ENCODE measurements at regions not wholly inside any gene's neighbourhood (a gene's known extent, or its start where the extent isn't known, plus 50 kb on each side); places are given as distances from the start of the nearest gene placed in this dataset.
A peak's percentile ranks its signal among the peaks of the same experiment; 100 is the strongest.

DNA sequence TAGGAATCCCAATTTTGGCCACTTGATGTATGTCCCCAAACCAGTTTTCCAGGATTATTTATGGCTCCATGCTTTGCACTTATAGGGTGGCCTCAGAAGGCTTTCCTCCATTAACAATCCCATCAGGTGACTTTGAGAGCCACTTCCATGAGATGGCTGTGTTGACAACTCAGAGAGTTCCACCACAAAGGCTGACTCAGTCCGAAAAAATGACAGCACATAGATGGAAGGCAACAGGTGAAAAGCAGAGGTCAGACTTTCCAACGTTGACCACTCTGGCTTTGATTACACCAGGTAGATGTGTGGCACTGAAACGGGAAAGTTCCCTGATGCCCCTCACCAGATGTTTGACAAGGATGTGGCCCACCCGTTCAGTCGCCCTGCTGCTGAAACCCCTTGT, 431.4 kb upstream of the TNP1 start:
- Histone ChIP-seq H3K36me3 (replicated peaks in 1 of 2; ENCODE audit: insufficient read depth in 1 of 2, low read depth in 2 of 2) (no peaks in the 10 kb centered on the region), H3K27ac (no peak overlapping the region), H3K4me1 (peaks cover 18% of the 10 kb centered on the region), H3K9me3 (no peaks in the 10 kb centered on the region), H3K4me3 (no peak overlapping the region), H3K27me3 (no peaks in the 10 kb centered on the region)
- TF ChIP-seq POLR2A (IDR thresholded peaks at IDR 0.05) (no peak), CTCF (IDR thresholded peaks at IDR 0.05) (no peak)
- 78 to 84% methylated on average over 5 of the region's 5 CpGs for WGBS, 2 donors
- DNase-seq (no peak), ATAC-seq (no peak)
- intact Hi-C loops (cut with DNase I), result no loop called here

- Histone ChIP-seq H3K9me3 (no peaks in the 10 kb centered on the region), H3K27me3 (no peaks in the 10 kb centered on the region), H3K4me3 (no peak overlapping the region), H3K27ac (no peak overlapping the region), H3K4me1 (peaks cover 18% of the 10 kb centered on the region), H3K36me3 (replicated peaks in 1 of 2; ENCODE audit: insufficient read depth in 1 of 2, low read depth in 2 of 2) (no peaks in the 10 kb centered on the region)
- intact Hi-C loops (cut with DNase I), result no loop called here
- TF ChIP-seq POLR2A (IDR thresholded peaks at IDR 0.05) (no peak), CTCF (IDR thresholded peaks at IDR 0.05) (no peak)
- ATAC-seq (no peak), DNase-seq (no peak)
Measured at GRCh38 chr2:217290467-217290866, 430.6 kb upstream of the TNP1 start.

DNA sequence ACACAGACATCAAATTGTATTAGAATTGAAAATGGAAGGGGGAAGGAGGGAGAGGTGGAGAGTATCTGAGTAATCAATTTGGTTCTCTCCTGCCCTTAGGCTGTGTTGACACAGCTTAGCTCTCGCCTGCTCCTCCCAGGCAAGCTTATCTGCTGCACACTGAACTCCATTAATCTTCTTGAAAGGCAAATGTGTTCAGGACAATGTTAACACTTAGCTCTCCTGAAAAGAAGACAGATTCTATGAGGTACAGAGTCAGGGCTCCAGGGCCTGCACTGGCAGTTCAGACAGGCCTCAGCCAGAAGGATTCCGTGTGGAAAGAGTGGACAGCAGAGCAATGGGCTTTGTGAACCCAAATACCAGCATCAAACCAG, 430.0 kb upstream of the TNP1 start:
- ATAC-seq, result peak; percentile 45
- H3K36me3 ChIP-seq (replicated peaks in 1 of 2; ENCODE audit: insufficient read depth in 1 of 2, low read depth in 2 of 2), result no peaks in the 10 kb centered on the region
- H3K4me3 ChIP-seq, result no peak overlapping the region
- DNase-seq, result peak in 2 of 4 donors; percentile 16 to 17
- WGBS, 2 donors, result 26 to 37% methylated on average over 2 of the region's 2 CpGs
- peaks cover 18% of the 10 kb centered on the region for H3K4me1 ChIP-seq
- intact Hi-C loops (cut with DNase I), result no loop called here
- H3K27ac ChIP-seq, result peak overlapping the region in 1 of 4 donors; percentile 8
- no peaks in the 10 kb centered on the region for H3K9me3 ChIP-seq
- H3K27me3 ChIP-seq, result no peaks in the 10 kb centered on the region
- TF ChIP-seq POLR2A (IDR thresholded peaks at IDR 0.05), result no peak
- no peak for TF ChIP-seq CTCF (IDR thresholded peaks at IDR 0.05)

- H3K27me3 ChIP-seq, result no peaks in the 10 kb centered on the region
- no peak overlapping the region for H3K4me3 ChIP-seq
- TF ChIP-seq CTCF (IDR thresholded peaks at IDR 0.05), result no peak
- ATAC-seq (no peak), DNase-seq (no peak)
- intact Hi-C loops (cut with DNase I), result no loop called here
- peaks cover 18% of the 10 kb centered on the region for H3K4me1 ChIP-seq
- 33 to 61% methylated on average over 2 of the region's 2 CpGs for WGBS, 2 donors
- no peaks in the 10 kb centered on the region for H3K9me3 ChIP-seq
- no peaks in the 10 kb centered on the region for H3K36me3 ChIP-seq (replicated peaks in 1 of 2; ENCODE audit: insufficient read depth in 1 of 2, low read depth in 2 of 2)
- peak overlapping the region in 1 of 4 donors; percentile 8 for H3K27ac ChIP-seq
Measured at GRCh38 chr2:217289177-217289906, 429.5 kb upstream of the TNP1 start.

DNA sequence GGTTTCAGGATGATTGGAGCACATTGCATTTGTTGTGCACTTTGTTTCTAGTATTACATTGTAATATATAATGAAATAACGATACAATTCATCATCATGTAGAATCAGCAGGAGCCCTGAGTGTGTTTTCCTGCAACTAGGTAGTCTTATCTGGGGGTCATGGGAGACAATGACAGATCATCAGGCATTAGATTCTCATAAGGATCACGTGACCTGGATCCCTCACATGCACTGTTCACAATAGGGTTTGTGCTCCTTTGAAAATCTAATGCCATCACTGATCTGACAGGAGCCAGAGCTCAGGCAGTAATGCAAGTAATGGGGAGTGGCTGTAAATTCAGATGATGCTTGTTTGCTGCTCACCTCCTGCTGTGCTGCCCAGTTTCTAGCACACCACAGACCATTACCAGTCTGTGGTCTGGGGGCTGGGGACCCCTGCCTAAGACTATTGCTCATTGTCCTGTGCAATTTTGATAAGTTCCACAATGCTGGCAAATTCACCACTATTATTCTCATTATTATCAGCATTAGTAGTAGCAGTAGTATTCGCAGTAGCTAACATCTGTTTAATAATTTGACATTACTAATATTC, 428.7 kb upstream of the TNP1 start:
- H3K27ac ChIP-seq, result no peak overlapping the region
- intact Hi-C loops (cut with DNase I), result no loop called here
- DNase-seq, result no peak
- no peak overlapping the region for H3K4me3 ChIP-seq
- no peak for ATAC-seq
- WGBS, 2 donors, result 54 to 68% methylated on average over 3 of the region's 3 CpGs
- H3K36me3 ChIP-seq (replicated peaks in 1 of 2; ENCODE audit: insufficient read depth in 1 of 2, low read depth in 2 of 2), result no peaks in the 10 kb centered on the region
- no peaks in the 10 kb centered on the region for H3K27me3 ChIP-seq
- TF ChIP-seq CTCF (IDR thresholded peaks at IDR 0.05) (no peak), POLR2A (IDR thresholded peaks at IDR 0.05) (no peak)
- no peaks in the 10 kb centered on the region for H3K9me3 ChIP-seq
- H3K4me1 ChIP-seq, result peaks cover 18% of the 10 kb centered on the region

Data from body of pancreas (tissue), 4 donors.